ENCODE measurements at regions not wholly inside any gene's neighbourhood (a gene's known extent, or its start where the extent isn't known, plus 50 kb on each side); places are given as distances from the start of the nearest gene placed in this dataset.

GRCh38 chr1:59081795-59082194 is 215.1 kb upstream of the FGGY start:
- no peak for TF ChIP-seq CTCF (optimal IDR thresholded peaks at IDR 0.05 in 1 of 3, IDR thresholded peaks at IDR 0.05 in 1 of 3, conservative IDR thresholded peaks at IDR 0.05 in 1 of 3; ENCODE audit: extremely low read depth in 1 of 3, insufficient read depth in 2 of 3, low read length in 3 of 3)
- TF ChIP-seq EZH2 (IDR thresholded peaks at IDR 0.05; ENCODE audit: low read length): no peak
